ENCODE measurements at regions not wholly inside any gene's neighbourhood (a gene's known extent, or its start where the extent isn't known, plus 50 kb on each side); places are given as distances from the start of the nearest gene placed in this dataset.

DNA sequence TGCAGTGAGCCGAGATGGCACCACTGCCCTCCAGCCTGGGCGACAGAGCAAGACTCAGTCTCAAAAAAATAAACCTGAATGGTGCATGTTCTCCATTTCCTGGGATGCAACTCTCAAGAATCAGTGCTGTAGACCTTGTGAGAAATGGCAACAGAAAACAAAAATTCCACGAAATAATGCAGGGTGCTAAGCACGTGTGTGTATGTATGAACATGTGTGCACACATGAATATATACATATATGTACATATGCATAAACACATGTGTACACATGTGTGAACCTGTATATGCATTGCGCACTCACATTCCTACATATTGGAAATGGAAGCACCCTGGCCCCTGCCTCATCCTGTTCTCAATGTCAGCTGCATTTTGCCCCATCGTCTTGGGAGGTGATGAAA, 548.5 kb downstream of the TCERG1L start:
- TF ChIP-seq RCOR1 (IDR thresholded peaks at IDR 0.05; ENCODE audit: insufficient replicate concordance, low read length) (no peak), FOS (IDR thresholded peaks at IDR 0.05; ENCODE audit: low read depth, low read length) (no peak), POLR2A (IDR thresholded peaks at IDR 0.05; ENCODE audit: low read depth, low read length) (no peak), USF2 (IDR thresholded peaks at IDR 0.05; ENCODE audit: low read depth, low read length) (no peak), MAZ (IDR thresholded peaks at IDR 0.05; ENCODE audit: borderline replicate concordance, low read depth, low read length) (no peak)
